Adipocyte (in vitro differentiated cells): ENCODE measurements at regions not wholly inside any gene's neighbourhood (a gene's known extent, or its start where the extent isn't known, plus 50 kb on each side); places are given as distances from the start of the nearest gene placed in this dataset.

Experiments used
- DNase-seq: peaks from one replicate; pipeline ENCODE4 v3.0.0-alpha.2; 2015; ENCODE audit warnings: low read depth
- H3K27me3 ChIP-seq: replicated peaks from 2 replicates; pipeline ENCODE4 v1.7.0; 2013; ENCODE audit warnings: mild to moderate bottlenecking, low read length, moderate library complexity; ENCODE audit not compliant: control insufficient read depth, insufficient read depth
- H3K36me3 ChIP-seq: 2 replicates; pipeline ENCODE4 v1.7.0; 2013; ENCODE audit warnings: low read length, mild to moderate bottlenecking, moderate library complexity; ENCODE audit not compliant: control insufficient read depth, insufficient read depth, severe bottlenecking
- H3K4me1 ChIP-seq: 2 replicates; pipeline ENCODE4 v1.7.0; 2013; ENCODE audit warnings: mild to moderate bottlenecking, low read length, moderate library complexity; ENCODE audit not compliant: control insufficient read depth, insufficient read depth
- H3K4me3 ChIP-seq: 2 replicates; pipeline ENCODE4 v1.7.0; 2013; ENCODE audit warnings: mild to moderate bottlenecking, low read length, moderate library complexity
- H3K9ac ChIP-seq: 2 replicates; pipeline ENCODE4 v1.7.0; 2013; ENCODE audit warnings: mild to moderate bottlenecking, low read length, moderate library complexity
- H3K9me3 ChIP-seq: 2 replicates; pipeline ENCODE4 v1.7.0; 2013; ENCODE audit warnings: mild to moderate bottlenecking, low read length, moderate library complexity; ENCODE audit not compliant: control insufficient read depth

DNA sequence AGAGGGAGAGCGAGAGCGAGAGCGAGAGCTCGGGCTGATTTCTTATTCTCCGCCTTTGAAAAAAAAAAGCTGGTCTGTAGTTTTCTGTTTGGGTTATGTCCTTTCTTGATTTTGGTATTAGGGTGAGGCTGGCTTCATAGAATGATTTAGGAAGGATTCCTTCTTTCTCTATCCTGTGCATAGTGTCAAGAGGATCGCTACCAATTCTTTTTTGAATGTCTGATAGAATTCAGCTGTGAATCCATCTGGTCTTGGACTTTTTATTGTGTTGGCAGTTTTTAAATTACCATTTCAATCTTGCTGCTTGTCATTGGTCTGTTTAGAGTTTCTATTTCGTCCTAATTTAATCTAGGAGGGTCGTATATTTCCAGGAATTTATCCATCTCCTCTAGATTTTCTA, 1414.6 kb upstream of the MIR17HG start:
- Histone ChIP-seq H3K36me3 (no peaks in the 10 kb centered on the region), H3K4me3 (no peak overlapping the region), H3K9me3 (no peaks in the 10 kb centered on the region), H3K27me3 (no peaks in the 10 kb centered on the region), H3K4me1 (no peaks in the 10 kb centered on the region), H3K9ac (no peak overlapping the region)
- no peak for DNase-seq

GRCh38 chr13:89936256-89936655, 1411.2 kb upstream of the MIR17HG start:
- no peaks in the 10 kb centered on the region for H3K9me3 ChIP-seq
- no peaks in the 10 kb centered on the region for H3K36me3 ChIP-seq
- H3K9ac ChIP-seq = no peak overlapping the region
- DNase-seq = no peak
- H3K4me1 ChIP-seq = no peaks in the 10 kb centered on the region
- no peaks in the 10 kb centered on the region for H3K27me3 ChIP-seq
- no peak overlapping the region for H3K4me3 ChIP-seq

GRCh38 chr13:89937420-89937819, 1410.1 kb upstream of the MIR17HG start:
- no peaks in the 10 kb centered on the region for H3K27me3 ChIP-seq
- DNase-seq = no peak
- H3K9ac ChIP-seq = no peak overlapping the region
- no peaks in the 10 kb centered on the region for H3K4me1 ChIP-seq
- no peaks in the 10 kb centered on the region for H3K36me3 ChIP-seq
- no peak overlapping the region for H3K4me3 ChIP-seq
- no peaks in the 10 kb centered on the region for H3K9me3 ChIP-seq

- DNase-seq = no peak
- H3K36me3 ChIP-seq = no peaks in the 10 kb centered on the region
- H3K9ac ChIP-seq = no peak overlapping the region
- H3K4me3 ChIP-seq = no peak overlapping the region
- H3K4me1 ChIP-seq = no peaks in the 10 kb centered on the region
- H3K9me3 ChIP-seq = no peaks in the 10 kb centered on the region
- H3K27me3 ChIP-seq = no peaks in the 10 kb centered on the region
These were observed 1407.1 kb upstream of the MIR17HG start for GRCh38 chr13:89940383-89940782.

GRCh38 chr13:89943139-89943538, 1404.3 kb upstream of the MIR17HG start:
- no peak overlapping the region for H3K4me3 ChIP-seq
- H3K27me3 ChIP-seq = no peaks in the 10 kb centered on the region
- no peaks in the 10 kb centered on the region for H3K36me3 ChIP-seq
- no peak for DNase-seq
- peaks cover 3% of the 10 kb centered on the region for H3K9me3 ChIP-seq
- H3K4me1 ChIP-seq = no peaks in the 10 kb centered on the region
- no peak overlapping the region for H3K9ac ChIP-seq

GRCh38 chr13:89950225-89950624, 1397.3 kb upstream of the MIR17HG start:
- DNase-seq = no peak
- Histone ChIP-seq H3K27me3 (no peaks in the 10 kb centered on the region), H3K9ac (no peak overlapping the region), H3K36me3 (no peaks in the 10 kb centered on the region), H3K4me3 (no peak overlapping the region), H3K4me1 (no peaks in the 10 kb centered on the region), H3K9me3 (peaks cover 14% of the 10 kb centered on the region)

GRCh38 chr13:89951341-89951740, 1396.1 kb upstream of the MIR17HG start:
- H3K36me3 ChIP-seq = no peaks in the 10 kb centered on the region
- no peak for DNase-seq
- peaks cover 15% of the 10 kb centered on the region for H3K9me3 ChIP-seq
- no peak overlapping the region for H3K4me3 ChIP-seq
- H3K27me3 ChIP-seq = no peaks in the 10 kb centered on the region
- H3K4me1 ChIP-seq = no peaks in the 10 kb centered on the region
- H3K9ac ChIP-seq = no peak overlapping the region

DNA sequence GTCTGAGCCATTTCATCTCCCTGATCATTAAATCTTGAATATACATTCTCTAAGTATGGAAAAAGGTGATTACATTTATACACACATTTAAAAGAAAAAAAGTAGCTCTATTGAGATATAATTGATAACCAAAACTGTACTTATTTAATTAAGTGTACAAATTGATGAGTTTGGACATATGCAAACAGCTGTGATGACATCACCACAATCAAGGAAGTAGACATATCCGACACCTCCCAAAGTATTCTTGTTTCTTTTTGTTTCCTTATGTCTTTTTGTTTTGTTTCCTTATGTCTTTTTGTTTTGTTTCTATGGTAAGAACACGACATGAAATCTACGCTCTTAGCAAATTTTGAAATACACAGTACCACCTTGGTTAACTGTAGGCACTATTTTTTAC, 1393.9 kb upstream of the MIR17HG start:
- no peaks in the 10 kb centered on the region for H3K36me3 ChIP-seq
- no peak for DNase-seq

DNA sequence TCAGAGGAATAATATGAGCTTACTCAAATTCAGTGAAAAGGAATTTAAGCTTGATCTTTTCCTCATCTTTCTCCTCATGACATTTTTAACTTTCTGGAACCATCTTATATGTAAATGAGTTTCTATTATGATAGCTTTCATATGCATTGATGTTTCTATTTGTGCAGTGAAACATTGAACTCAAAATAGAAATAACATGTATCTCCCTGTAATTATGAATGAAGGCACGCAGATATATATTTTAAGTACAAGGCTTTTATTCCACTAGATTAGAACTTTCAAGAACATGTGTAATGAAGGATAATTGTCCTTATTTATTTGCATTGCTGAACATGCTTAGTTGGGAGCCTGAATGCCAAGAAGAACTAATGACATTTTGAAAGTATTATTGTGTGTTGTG, 1391.7 kb upstream of the MIR17HG start:
- Histone ChIP-seq H3K27me3 (no peaks in the 10 kb centered on the region), H3K4me3 (no peak overlapping the region), H3K36me3 (no peaks in the 10 kb centered on the region), H3K9ac (no peak overlapping the region), H3K4me1 (no peaks in the 10 kb centered on the region), H3K9me3 (peaks cover 11% of the 10 kb centered on the region)
- no peak for DNase-seq

More for the DNA sequence above, 1393.9 kb upstream of the MIR17HG start:
- H3K9me3 ChIP-seq = peaks cover 11% of the 10 kb centered on the region
- no peak overlapping the region for H3K9ac ChIP-seq
- no peak overlapping the region for H3K4me3 ChIP-seq
- H3K4me1 ChIP-seq = no peaks in the 10 kb centered on the region
- H3K27me3 ChIP-seq = no peaks in the 10 kb centered on the region

GRCh38 chr13:89959074-89959473, 1388.4 kb upstream of the MIR17HG start:
- H3K9ac ChIP-seq = no peak overlapping the region
- H3K27me3 ChIP-seq = no peaks in the 10 kb centered on the region
- H3K36me3 ChIP-seq = no peaks in the 10 kb centered on the region
- H3K9me3 ChIP-seq = peaks cover 11% of the 10 kb centered on the region
- no peak overlapping the region for H3K4me3 ChIP-seq
- DNase-seq = no peak
- H3K4me1 ChIP-seq = no peaks in the 10 kb centered on the region

DNA sequence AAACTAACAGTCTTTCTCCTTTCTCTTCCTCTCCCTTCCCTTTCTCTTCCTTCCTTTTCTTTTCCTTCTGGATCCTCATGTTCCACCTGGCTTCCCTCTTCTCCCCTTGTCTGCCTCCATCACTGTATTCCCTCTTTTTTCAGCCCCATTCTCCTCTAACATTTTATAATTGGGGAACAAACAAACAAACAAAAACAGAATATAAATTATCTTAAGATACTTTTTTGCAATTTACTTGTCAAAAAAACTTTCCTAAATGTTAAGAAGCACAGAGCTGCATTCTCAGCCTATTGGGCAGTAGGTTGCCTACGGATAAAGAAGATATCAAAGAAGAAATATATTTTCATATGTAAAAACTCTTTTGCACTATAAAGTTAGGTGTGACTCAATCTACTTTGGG, 1382.2 kb upstream of the MIR17HG start:
- no peak for DNase-seq
- Histone ChIP-seq H3K9ac (no peak overlapping the region), H3K4me1 (no peaks in the 10 kb centered on the region), H3K4me3 (no peak overlapping the region), H3K36me3 (no peaks in the 10 kb centered on the region), H3K27me3 (no peaks in the 10 kb centered on the region), H3K9me3 (no peaks in the 10 kb centered on the region)

DNA sequence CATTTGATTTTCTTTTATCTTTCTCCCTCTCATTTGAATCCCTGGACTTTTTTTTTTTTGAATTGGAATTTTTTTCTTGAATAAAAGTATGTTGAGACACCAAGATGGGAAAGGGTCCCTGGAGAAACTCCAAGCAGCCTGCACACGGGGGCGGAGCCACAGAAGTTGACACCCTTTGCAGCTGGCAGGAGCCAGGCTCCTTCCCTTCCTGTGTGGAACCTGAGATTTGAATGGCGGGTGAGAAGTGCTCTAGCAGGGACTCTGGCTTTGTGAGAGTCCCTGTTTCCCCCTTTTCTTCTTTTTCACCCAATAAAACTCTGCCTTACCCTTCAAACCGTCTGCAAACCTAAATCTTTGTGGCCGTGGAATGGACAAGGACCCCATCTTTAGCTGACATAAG, 1381.0 kb upstream of the MIR17HG start:
- DNase-seq = no peak
- Histone ChIP-seq H3K27me3 (no peaks in the 10 kb centered on the region), H3K4me1 (no peaks in the 10 kb centered on the region), H3K9ac (no peak overlapping the region), H3K9me3 (no peaks in the 10 kb centered on the region), H3K36me3 (no peaks in the 10 kb centered on the region), H3K4me3 (no peak overlapping the region)
